HCT116 (cell line): ENCODE measurements at regions not wholly inside any gene's neighbourhood (a gene's known extent, or its start where the extent isn't known, plus 50 kb on each side); places are given as distances from the start of the nearest gene placed in this dataset.

Experiments
- CTCF ChIP-seq, 3 experiments: fragments of 200-600 bp in 1 of 3; sonication (generic) in 1 of 3; IDR thresholded peaks in 2 of 3; conservative IDR thresholded peaks in 1 of 3; 2 replicates each; pipeline ENCODE4 v1.5.1; 2012 to 2017; ENCODE audit warnings: low read depth in 2 of 3, low read length in 2 of 3, antibody characterized with exemption in 1 of 3, borderline replicate concordance in 1 of 3, control low read depth in 1 of 3, mild to moderate bottlenecking in 1 of 3, mixed read lengths in 1 of 3, mixed run types in 1 of 3, moderate library complexity in 1 of 3; ENCODE audit not compliant: insufficient read depth in 1 of 3
- EZH2 ChIP-seq: fragments of 200-600 bp; sonication (generic); IDR thresholded peaks from 2 replicates; pipeline ENCODE4 v1.6.1; 2017; ENCODE audit warnings: antibody characterized with exemption, mixed run types
- EZH2phosphoT487 ChIP-seq: fragments of 200-600 bp; IDR thresholded peaks from 2 replicates; pipeline ENCODE4 v1.6.1; 2018; ENCODE audit warnings: antibody characterized with exemption, borderline replicate concordance
- FOSL1 ChIP-seq: IDR thresholded peaks from 2 replicates; pipeline ENCODE4 v1.6.1; 2012; ENCODE audit warnings: low read depth
- POLR2A ChIP-seq: IDR thresholded peaks from 2 replicates; pipeline ENCODE4 v1.7.0; 2011; ENCODE audit warnings: borderline replicate concordance; ENCODE audit not compliant: insufficient read depth, insufficient read length; ENCODE audit errors: extremely low read depth
- POLR2AphosphoS5 ChIP-seq: IDR thresholded peaks from 2 replicates; pipeline ENCODE4 v1.6.1; 2011; ENCODE audit warnings: mild to moderate bottlenecking, low read depth, low read length, moderate library complexity
- RAD21 ChIP-seq: IDR thresholded peaks from 2 replicates; pipeline ENCODE4 v1.6.1; 2012; ENCODE audit warnings: low read depth, mild to moderate bottlenecking
- SIN3A ChIP-seq: IDR thresholded peaks from 2 replicates; pipeline ENCODE4 v1.6.1; 2012; ENCODE audit warnings: low read depth
- SP1 ChIP-seq: IDR thresholded peaks from 2 replicates; pipeline ENCODE4 v1.6.1; 2012; ENCODE audit warnings: low read depth
- ZBTB33 ChIP-seq: IDR thresholded peaks from 2 replicates; pipeline ENCODE4 v1.6.1; 2011; ENCODE audit warnings: mild to moderate bottlenecking, low read length, moderate library complexity; ENCODE audit not compliant: insufficient replicate concordance; ENCODE audit errors: extremely low read depth
- TF ChIP-seq, protein P1 (sequence below): IDR thresholded peaks from 2 replicates; pipeline ENCODE4 v1.6.1; 2012; ENCODE audit warnings: low read depth

DNA sequence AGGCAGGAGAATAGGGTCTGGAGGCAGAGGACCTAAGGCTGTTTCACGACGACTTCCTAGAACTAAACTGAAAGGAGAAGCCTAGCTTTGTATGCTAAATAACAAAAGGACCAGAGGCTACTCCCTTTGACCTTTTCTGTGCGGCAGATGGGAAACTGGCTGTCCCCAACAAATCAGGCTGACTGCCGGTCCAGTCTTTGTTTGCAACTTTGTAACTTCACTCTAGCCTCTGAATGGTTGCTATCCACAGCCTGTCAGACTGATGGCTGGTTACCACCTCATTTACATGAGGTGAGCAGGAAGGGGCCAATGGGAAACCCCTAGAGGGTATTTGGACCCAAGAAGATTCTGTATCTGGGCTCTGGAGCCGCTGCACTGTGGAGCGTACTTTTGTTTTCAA is 132.6 kb upstream of the SHH start:
- TF ChIP-seq SIN3A (no peak), POLR2A (no peak), CTCF (IDR thresholded peaks at IDR 0.05 in 2 of 3, conservative IDR thresholded peaks at IDR 0.05 in 1 of 3; ENCODE audit: borderline replicate concordance in 1 of 3, insufficient read depth in 1 of 3, low read depth in 2 of 3, low read length in 2 of 3) (no peak), SP1 (no peak), EZH2 (no peak), EZH2phosphoT487 (no peak), POLR2AphosphoS5 (no peak), FOSL1 (no peak), RAD21 (no peak), ZBTB33 (no peak)
- TF ChIP-seq, protein P1, sequence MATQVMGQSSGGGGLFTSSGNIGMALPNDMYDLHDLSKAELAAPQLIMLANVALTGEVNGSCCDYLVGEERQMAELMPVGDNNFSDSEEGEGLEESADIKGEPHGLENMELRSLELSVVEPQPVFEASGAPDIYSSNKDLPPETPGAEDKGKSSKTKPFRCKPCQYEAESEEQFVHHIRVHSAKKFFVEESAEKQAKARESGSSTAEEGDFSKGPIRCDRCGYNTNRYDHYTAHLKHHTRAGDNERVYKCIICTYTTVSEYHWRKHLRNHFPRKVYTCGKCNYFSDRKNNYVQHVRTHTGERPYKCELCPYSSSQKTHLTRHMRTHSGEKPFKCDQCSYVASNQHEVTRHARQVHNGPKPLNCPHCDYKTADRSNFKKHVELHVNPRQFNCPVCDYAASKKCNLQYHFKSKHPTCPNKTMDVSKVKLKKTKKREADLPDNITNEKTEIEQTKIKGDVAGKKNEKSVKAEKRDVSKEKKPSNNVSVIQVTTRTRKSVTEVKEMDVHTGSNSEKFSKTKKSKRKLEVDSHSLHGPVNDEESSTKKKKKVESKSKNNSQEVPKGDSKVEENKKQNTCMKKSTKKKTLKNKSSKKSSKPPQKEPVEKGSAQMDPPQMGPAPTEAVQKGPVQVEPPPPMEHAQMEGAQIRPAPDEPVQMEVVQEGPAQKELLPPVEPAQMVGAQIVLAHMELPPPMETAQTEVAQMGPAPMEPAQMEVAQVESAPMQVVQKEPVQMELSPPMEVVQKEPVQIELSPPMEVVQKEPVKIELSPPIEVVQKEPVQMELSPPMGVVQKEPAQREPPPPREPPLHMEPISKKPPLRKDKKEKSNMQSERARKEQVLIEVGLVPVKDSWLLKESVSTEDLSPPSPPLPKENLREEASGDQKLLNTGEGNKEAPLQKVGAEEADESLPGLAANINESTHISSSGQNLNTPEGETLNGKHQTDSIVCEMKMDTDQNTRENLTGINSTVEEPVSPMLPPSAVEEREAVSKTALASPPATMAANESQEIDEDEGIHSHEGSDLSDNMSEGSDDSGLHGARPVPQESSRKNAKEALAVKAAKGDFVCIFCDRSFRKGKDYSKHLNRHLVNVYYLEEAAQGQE: no peak
